ENCODE measurements at regions not wholly inside any gene's neighbourhood (a gene's known extent, or its start where the extent isn't known, plus 50 kb on each side); places are given as distances from the start of the nearest gene placed in this dataset.

- TF ChIP-seq, protein P1, sequence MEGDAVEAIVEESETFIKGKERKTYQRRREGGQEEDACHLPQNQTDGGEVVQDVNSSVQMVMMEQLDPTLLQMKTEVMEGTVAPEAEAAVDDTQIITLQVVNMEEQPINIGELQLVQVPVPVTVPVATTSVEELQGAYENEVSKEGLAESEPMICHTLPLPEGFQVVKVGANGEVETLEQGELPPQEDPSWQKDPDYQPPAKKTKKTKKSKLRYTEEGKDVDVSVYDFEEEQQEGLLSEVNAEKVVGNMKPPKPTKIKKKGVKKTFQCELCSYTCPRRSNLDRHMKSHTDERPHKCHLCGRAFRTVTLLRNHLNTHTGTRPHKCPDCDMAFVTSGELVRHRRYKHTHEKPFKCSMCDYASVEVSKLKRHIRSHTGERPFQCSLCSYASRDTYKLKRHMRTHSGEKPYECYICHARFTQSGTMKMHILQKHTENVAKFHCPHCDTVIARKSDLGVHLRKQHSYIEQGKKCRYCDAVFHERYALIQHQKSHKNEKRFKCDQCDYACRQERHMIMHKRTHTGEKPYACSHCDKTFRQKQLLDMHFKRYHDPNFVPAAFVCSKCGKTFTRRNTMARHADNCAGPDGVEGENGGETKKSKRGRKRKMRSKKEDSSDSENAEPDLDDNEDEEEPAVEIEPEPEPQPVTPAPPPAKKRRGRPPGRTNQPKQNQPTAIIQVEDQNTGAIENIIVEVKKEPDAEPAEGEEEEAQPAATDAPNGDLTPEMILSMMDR (IDR thresholded peaks at IDR 0.05) = no peak
- TF ChIP-seq POLR2A (IDR thresholded peaks at IDR 0.05) = no peak
These were observed 250.1 kb upstream of the FMN2 start for GRCh38 chr1:239841631-239842030.
